ENCODE measurements at regions not wholly inside any gene's neighbourhood (a gene's known extent, or its start where the extent isn't known, plus 50 kb on each side); places are given as distances from the start of the nearest gene placed in this dataset.

- no peak for ATAC-seq (ENCODE audit: low FRiP score)
- TF ChIP-seq CTCF (IDR thresholded peaks at IDR 0.05) = no peak
- DNase-seq (ENCODE audit: low spot score) = no peak
These were observed 1081.6 kb upstream of the ACO1 start for GRCh38 chr9:31302620-31303418.

GRCh38 chr9:31304576-31304975, 1079.9 kb upstream of the ACO1 start:
- TF ChIP-seq CTCF (IDR thresholded peaks at IDR 0.05) = no peak
- ATAC-seq (ENCODE audit: low FRiP score) = peak; percentile 96

DNA sequence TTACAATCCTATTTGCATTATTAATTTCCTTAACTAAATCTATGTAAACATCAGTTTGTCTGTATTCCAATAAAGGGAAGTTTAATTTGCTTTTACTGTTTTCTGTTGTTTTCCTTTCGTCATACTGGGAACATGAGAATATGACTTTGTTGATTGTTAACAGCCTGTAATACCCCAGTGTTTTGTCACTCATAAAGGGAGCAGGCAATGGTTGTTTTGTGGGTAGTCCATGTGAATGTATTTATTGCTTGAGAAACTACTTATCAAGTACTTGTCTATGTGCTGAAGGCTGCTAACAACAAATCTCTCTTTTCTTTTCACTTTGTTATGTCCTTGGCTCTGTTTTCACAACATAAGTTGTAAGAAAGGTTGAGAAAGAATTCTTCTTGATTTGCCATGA, 1070.2 kb upstream of the ACO1 start:
- no peak for TF ChIP-seq CTCF (IDR thresholded peaks at IDR 0.05)
- ATAC-seq (ENCODE audit: low FRiP score) (no peak), DNase-seq (ENCODE audit: low spot score) (no peak)

More at GRCh38 chr9:31304576-31304975, 1079.9 kb upstream of the ACO1 start:
- DNase-seq (ENCODE audit: low spot score) = no peak

- TF ChIP-seq CTCF (IDR thresholded peaks at IDR 0.05) = no peak
- DNase-seq (ENCODE audit: low spot score) (no peak), ATAC-seq (ENCODE audit: low FRiP score) (no peak)
These were observed 1063.9 kb upstream of the ACO1 start for GRCh38 chr9:31320494-31320893.

- ATAC-seq (ENCODE audit: low FRiP score) = no peak
These were observed 1063.2 kb upstream of the ACO1 start for GRCh38 chr9:31321256-31321655.

DNA sequence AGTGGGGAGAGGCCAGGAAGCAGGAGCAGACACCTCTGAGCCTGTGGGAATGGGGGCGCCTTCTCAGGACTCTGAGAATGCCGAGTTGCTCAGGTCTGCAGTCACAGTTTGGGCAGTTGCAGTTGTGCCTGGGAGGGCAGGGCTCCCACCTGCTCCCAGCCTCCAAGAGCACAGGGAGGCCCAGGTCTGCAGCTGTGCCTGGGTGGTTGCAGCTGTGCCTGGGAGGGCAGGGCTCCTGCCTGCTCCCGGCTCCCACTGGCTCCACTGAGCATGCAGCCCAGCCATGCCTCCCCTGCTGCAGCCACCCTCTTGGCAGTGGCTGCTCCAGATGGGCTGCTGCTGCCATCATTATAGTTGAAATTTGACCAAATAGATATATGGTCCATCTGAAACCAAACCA, 1062.8 kb upstream of the ACO1 start:
- TF ChIP-seq CTCF (IDR thresholded peaks at IDR 0.05) = no peak
- DNase-seq (ENCODE audit: low spot score) (no peak), ATAC-seq (ENCODE audit: low FRiP score) (no peak)

More at GRCh38 chr9:31321256-31321655, 1063.2 kb upstream of the ACO1 start:
- TF ChIP-seq CTCF (IDR thresholded peaks at IDR 0.05) = no peak
- no peak for DNase-seq (ENCODE audit: low spot score)
